Left renal cortex interstitium (tissue), 4 donors: ENCODE measurements at regions not wholly inside any gene's neighbourhood (a gene's known extent, or its start where the extent isn't known, plus 50 kb on each side); places are given as distances from the start of the nearest gene placed in this dataset.
A peak's percentile ranks its signal among the peaks of the same experiment; 100 is the strongest.
"Not testable (repeated sequence)": the region's sequence is repeated elsewhere in the genome, so short reads cannot be mapped to it uniquely, and the experiment has no call there.

Experiments used
- DNase-seq, 4 donors: peaks; one replicate each; pipeline ENCODE4 v3.0.0-alpha.2; 2013; ENCODE audit warnings: low read depth in 4 of 4, low spot score in 2 of 4, missing footprints in 1 of 4

GRCh38 chr1:58836408-58836807 is 52.6 kb upstream of the JUN start:
- no peak for DNase-seq

DNA sequence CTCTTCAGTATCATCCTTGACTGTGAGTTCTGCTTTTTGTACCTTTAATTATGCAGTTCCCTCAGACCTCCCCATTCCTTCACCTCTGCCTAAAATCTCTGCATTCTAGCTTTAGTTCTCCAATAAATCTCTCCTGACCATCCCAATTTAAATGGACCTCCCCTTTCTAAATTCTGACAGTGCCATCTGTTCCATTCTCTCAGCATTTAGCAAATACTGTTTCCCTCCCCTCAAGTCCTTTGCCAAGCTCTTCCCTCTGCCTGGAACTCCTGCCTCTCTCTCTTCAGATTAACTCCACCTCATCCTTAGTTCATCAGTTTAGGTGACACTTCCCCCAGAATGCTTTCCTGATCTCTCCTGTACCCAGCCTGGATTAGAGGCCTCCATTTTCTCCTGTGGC is 54.0 kb upstream of the JUN start:
- no peak for DNase-seq

DNA sequence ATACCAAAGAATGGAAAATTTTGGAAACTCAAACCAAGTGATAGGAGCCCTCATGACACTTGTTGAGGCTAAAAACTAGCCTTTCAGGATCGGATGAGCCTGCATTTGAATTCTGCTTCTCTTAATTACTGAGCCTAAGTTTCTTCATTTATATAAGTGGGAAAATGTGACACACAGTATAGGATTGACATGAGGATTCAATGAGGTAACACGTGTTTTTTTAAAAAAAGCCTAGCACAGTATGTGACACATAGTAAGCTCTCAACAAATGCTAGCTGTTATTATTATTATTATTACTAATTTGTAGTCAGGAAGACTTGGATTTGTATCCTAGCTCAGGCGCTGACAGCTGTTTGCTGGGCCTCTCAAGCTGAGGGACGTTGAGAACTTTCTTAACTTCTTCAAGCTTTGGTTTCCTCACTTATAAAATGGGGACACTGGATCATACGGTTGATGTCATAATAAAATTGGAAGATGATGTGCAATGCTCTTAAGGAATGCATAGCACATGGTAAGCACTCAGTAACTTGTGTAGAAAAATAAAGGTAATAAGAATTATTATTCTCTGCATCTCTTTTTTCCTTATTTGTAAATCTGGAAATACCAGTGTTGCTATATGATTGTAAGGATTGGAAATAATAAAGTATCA is 55.4 kb upstream of the JUN start:
- no peak for DNase-seq

DNA sequence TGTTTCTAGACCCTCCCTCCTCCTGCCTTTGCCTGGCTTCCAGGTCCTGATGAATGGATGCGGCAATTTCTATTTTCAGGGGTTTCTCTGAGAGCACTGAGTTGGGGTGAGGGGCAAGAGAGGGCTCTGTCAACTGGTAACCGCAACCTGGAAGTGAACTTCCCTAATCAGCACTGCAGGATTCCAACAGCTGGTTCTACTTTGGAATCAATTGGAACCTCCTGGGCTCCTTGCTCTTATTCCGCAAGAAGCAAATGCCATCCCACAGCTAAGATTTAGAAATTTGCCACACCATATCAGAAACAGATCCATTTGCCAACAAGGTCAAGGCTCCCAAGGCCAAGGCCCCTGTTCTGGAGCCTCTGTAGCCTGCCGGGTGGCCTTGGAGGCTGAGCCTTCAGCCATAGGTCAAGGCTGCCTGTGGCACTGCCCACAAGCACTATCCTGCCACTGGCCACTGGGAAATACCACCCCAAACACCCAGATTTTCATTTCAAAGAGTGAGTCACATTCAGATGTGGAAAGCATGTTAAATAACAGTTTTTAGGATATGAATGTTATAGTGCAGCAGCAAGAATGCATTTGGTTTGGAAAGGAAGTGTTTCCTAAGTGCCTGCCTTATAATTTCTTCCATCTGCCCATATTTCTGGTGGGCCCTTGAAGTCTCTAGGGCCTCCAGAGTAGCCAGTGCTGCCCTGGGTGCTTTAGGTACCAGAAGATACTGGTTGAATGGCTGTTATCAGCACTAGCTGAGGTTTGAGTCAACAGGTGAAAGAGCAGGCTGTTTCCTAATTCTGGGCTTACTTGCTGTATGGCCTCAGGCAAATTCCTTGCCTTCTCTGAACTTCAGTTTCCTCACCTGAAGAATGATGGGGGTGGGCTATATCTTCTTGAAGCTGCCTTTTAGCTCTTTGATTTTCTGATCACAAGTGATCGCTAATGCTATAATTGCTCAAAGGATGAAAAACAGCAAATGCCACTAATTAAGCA is 56.3 kb upstream of the JUN start:
- DNase-seq: no peak

GRCh38 chr1:58841455-58841854 is 57.6 kb upstream of the JUN start:
- DNase-seq: no peak

- DNase-seq: no peak
Observed at GRCh38 chr1:58842941-58843340, 59.1 kb upstream of the JUN start.

- DNase-seq: no peak
Observed at GRCh38 chr1:58844176-58844575, 60.3 kb upstream of the JUN start.

GRCh38 chr1:58845942-58846341 is 62.1 kb upstream of the JUN start:
- no peak for DNase-seq

GRCh38 chr1:58848818-58849411 is 65.1 kb upstream of the JUN start:
- no peak for DNase-seq

GRCh38 chr1:58849551-58849950 is 65.7 kb upstream of the JUN start:
- no peak for DNase-seq

DNA sequence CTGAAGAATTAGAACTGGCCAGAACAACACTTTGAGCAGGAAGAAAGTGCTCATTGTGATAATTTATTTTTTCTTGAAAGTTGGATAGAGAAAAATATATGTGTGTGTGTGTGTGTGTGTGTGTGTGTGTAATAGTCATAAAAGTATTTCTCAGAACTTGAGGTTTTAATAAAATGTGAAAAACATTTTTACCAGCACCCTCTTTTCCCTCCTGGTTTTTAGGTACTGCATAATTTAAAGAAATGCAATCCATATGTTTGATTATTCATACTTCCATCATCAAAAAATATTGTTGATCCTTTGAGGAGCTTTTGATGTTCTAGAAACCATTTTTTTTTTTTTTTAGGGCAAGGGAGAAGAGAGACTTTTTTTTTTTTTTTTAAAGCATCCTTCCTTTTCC is 66.8 kb upstream of the JUN start:
- no peak for DNase-seq

- DNase-seq: no peak
Observed at GRCh38 chr1:58852731-58853485, 69.1 kb upstream of the JUN start.

GRCh38 chr1:58854576-58854975 is 70.7 kb upstream of the JUN start:
- no peak for DNase-seq

DNA sequence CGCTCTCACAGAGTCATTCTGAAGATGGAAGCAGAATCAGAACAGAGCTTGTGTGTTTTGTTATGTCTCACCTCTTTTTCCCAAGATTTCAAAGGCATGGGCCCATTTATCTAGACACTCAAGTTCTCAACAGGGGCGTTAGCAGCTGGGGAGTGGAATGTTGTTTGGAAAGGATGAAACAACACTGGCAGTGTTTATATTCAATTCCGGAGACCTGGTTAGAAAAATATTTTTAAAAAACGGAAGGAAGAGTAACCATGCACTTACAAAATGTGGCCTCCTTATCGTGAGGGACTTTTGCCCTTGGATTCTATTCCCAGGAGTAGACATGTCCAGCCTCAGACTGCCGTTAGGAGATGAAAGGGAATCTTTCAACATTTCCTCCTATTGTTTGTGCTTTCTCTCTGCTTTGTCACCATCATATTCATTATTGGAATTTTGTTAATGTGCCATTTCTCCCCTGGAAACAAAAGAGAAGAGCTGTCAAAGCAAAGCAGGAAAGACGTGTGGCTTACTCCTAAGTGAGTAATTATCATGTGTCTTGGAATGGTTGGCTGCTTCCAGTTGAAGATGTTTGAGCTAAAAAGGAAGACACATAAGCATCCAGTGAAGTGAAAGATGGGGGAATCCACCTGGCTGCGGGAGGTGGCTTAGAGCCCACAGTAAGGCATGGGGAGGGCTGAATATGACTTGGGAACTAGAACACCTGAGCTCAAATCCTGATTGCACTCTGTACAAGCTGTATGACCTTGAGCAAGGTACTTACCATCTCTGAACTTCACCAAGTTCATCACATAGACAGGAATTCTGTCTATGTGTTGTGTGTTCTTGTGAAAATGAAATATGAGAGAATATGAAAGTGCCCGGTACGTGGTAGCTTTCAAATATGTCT is 71.7 kb upstream of the JUN start:
- no peak for DNase-seq

- not testable (repeated sequence) for DNase-seq
Observed at GRCh38 chr1:58856281-58856680, 72.4 kb upstream of the JUN start.

- peak in 1 of 4 donors; percentile 29 for DNase-seq
Observed at GRCh38 chr1:58857680-58858673, 74.1 kb upstream of the JUN start.

DNA sequence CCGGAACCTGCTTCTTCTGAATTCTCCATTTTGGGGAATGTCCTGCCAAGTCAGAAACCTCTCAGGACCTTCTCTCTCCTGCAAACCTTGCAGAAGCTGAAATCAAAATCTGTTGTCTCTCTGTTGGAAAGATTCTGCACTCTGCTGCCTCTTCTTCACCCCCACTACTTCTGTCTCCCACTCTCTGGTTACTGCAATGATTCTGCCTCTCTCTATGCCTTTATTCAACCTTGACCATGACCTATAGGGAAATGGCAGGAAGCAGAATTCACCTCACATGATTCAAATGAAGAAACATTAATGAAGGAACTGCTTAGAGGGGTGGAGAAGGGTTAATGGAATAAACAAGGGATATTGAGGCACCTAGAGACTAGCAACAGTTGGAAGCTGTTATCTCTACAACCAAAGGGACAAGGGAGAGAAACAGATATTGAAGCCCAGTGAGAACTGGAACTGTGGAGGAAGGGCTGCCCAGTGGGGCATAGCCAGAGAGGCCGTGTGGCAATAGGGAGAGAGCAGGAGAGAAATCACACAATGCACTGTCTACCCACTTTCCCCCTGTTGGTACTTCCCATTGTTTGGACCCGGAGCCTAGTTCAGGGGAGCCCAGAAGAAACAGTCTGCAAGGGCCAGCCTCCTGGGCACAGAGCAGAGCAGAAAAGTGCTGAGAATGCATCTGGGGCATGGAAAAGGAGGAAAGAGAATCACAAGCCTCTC is 76.1 kb upstream of the JUN start:
- DNase-seq: no peak

GRCh38 chr1:58861076-58861475 is 77.2 kb upstream of the JUN start:
- DNase-seq: no peak
